T47D (cell line): ENCODE measurements at regions not wholly inside any gene's neighbourhood (a gene's known extent, or its start where the extent isn't known, plus 50 kb on each side); places are given as distances from the start of the nearest gene placed in this dataset.
"Not testable (repeated sequence)": the region's sequence is repeated elsewhere in the genome, so short reads cannot be mapped to it uniquely, and the experiment has no call there.

Source experiments
- DNase-seq, 2 experiments: peaks; one replicate each; pipeline versions ENCODE4 v3.0.0 to v3.0.0-alpha.2; 2011 to 2012; ENCODE audit warnings: low read depth in 1 of 2, low spot score in 1 of 2
- JUND ChIP-seq: IDR thresholded peaks from 2 replicates; pipeline ENCODE4 v1.6.1; 2012; ENCODE audit warnings: low read depth
- in situ Hi-C: cut with HindIII; loops from 2 replicates; pipeline ENCODE4 v1.10.0; 2016; ENCODE audit warnings: low sequenced_read_pairs, low pct_unique_long_range_greater_than_20kb

DNA sequence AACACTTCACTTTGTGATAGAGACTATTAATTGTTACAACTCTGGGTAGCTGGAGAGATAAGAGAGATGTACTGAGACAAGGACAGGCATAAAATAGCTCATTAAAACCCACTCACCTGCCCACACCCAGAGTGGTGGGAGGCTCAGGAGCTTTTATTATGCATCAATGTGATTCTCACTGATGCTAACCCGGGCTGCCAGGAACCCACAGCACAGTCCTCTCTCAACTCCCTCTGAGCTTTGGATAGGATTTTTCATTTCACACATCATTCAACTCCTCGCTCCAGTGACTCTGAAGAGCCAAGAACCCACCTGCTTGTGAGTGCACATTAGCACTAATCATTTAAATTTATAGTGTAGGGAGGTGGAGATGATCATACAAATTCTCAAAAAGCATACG is 827.9 kb downstream of the FLRT2 start:
- in situ Hi-C loops = no loop called here
- no peak for DNase-seq
- no peak for TF ChIP-seq JUND

DNA sequence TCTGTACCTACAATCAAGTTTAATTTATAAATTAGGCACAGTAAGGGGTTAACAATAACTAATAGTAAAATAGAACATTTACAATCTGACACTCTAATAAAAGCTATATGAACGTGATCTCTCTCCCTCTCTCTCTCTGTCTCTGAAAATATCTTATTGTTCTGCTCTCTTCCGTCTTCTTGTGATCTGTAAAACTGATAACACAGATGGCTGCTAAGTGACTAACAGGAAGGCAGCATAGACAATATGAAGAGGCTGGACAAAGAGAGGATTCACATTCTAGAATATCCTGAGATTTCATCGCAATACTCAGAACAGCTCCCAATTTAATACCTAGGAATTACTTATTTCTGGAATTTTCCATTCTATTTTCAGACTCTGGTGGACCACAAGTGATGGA is 827.2 kb downstream of the FLRT2 start:
- no peak for DNase-seq
- TF ChIP-seq JUND = no peak
- in situ Hi-C loops = no loop called here

DNA sequence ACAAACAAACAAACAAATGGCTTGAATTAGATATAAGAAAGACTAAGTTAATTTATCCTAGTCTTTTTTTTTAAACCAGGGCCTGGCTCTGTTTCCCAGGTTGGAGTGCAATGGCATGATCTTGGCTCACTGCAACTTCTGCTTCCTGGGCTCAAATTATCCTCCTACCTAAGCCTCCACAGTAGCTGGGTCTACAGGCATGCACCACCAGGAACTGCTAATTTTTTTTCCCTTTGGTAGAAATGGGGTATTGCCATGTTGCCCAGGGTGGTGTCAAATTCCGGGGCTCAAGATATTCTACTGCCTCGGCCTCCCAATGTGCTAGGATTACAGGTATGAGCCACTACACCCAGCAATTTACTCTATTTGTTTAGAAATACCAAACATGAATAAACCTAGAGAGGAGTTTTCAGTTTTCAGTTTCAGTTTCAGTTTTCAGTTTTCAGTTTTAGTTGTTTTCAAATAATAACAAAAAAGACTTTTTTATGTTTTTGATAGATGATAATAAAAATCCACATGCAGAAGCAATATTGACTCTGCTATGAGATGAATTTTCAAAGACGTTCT is 817.0 kb downstream of the FLRT2 start:
- no peak for DNase-seq
- in situ Hi-C loops = no loop called here
- TF ChIP-seq JUND = no peak

DNA sequence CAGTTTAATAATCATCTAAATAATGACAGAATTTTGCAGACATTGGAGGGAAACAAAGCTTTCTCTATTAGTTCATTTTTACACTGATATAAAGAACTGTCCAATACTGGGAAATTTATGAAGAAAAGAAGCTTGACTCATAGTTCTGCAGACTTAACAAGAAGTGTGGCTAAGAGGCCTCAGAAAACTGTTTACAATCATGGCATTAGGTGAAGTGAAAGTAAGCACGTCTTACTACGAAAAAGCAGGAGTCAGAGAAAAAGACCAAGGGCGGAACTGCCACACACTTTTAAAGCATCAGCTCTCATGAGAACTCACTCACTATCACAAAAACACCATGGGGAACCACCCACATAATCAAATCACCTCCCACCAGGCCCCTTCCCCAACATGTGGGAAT is 804.4 kb downstream of the FLRT2 start:
- TF ChIP-seq JUND = no peak
- in situ Hi-C loops = no loop called here
- no peak for DNase-seq

DNA sequence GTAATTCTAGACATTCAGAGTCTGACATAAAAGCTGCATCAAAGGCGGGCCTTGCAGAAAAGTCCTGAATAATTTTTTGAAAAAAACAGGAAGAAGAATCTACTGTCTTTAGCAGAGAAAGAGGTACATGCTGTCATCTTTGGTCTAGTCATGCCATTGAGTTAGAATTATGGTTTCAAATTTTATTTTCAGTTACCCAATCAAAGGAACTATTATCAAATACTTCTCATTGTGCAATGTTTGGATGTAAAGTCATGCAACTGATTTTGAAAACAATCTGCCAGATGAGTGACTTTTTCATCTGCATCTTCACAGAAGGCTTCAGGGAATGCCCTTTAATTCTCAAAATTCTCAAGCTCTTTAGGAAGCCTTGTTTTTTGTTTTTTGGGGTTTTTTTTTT is 803.5 kb downstream of the FLRT2 start:
- in situ Hi-C loops = no loop called here
- DNase-seq = no peak
- no peak for TF ChIP-seq JUND

DNA sequence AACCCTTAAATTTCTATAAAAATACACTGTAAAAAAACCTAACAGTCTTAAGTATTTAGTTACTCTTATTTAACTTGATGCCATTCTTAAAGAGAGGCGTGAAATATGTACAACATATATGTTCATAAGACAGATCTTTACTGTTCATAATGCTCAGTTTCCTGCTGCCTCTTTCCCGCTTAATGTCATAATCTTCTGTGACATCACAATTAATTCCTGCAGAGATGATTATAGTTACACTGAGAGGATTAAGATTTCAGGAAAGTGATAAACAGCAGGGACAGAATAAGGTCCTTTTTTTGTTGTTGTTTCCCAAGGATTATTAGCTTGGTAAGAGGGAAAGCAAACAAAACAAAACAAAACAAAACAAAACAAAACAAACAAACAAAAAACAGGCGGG is 801.4 kb downstream of the FLRT2 start:
- in situ Hi-C loops = no loop called here
- no peak for TF ChIP-seq JUND
- DNase-seq = no peak

DNA sequence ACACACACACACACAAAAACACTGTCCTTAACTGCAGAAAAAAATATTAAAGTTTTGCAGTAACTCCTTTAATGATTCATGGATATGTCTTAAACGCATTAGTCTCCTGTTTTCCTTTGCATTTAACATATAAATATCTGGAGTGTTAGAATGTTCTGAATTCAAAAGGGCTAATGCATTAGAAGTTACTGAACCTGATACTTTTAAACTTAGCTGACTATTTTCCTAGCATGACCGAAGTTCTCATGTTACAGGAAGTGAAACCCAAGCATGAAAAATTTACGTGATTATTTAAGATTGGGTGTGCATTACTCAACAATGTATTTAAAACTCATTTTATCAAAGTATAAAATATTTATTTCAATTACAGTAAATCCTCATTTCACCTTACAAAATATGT is 791.2 kb downstream of the FLRT2 start:
- in situ Hi-C loops = no loop called here
- no peak for TF ChIP-seq JUND
- DNase-seq = no peak

DNA sequence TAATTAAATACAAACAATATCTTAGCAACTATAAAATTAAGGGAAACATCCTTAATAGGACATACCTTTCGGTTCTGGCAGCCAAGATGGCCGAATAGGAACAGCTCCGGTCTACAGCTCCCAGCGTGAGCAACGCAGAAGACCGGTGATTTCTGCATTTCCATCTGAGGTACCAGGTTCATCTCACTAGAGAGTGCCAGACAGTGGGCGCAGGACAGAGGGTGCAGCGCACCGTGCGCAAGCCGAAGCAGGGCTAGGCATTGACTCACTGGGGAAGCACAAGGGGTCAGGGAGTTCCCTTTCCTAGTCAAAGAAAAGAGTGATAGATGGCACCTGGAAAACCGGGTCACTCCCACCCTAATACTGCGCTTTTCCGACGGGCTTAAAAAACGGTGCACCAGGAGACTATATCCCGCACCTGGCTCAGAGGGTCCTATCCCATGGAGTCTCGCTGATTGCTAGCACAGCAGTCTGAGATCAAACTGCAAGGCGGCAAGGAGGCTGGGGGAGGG is 782.3 kb downstream of the FLRT2 start:
- DNase-seq = peak in 1 of 2 experiments; percentile 9
- in situ Hi-C loops = not testable (repeated sequence)

DNA sequence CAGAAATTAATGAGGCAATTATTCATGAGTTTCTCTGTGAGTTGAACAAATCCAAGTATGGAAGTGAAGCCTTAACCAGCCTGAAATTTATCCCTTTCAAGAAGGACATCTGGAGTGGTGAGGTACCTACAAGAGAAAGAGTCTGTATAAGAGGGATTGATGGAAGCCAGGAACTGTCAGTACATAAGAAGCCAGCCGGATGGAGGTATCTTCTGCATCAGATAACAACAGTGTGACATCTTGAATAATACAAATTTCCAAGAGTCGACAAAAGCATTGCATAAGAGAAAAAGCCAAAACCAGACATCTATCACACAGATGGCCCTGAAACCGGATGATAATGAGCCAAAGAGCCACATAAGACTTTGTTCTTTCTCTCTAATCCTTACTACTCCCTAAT is 781.2 kb downstream of the FLRT2 start:
- in situ Hi-C loops = no loop called here
- DNase-seq = no peak
- no peak for TF ChIP-seq JUND

DNA sequence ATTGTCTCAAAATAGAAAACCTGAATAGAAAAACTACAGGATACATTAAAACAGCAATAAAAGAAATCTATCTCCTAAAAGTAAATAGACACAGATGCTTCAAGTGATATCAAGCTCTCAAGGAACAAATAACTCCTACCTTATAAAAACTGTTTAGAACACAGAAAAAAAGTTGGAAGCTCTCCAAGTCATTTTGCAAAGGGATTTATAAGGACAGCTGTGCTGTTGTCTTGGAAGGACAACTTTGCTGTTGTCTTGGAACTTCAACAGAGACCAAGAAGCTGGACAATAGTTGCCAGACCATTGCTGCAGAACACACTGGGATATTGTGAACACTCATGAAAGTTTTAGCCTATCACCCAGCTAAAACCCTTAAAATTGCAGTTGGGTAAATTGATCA is 780.7 kb downstream of the FLRT2 start:
- DNase-seq = no peak
- in situ Hi-C loops = no loop called here
- no peak for TF ChIP-seq JUND

DNA sequence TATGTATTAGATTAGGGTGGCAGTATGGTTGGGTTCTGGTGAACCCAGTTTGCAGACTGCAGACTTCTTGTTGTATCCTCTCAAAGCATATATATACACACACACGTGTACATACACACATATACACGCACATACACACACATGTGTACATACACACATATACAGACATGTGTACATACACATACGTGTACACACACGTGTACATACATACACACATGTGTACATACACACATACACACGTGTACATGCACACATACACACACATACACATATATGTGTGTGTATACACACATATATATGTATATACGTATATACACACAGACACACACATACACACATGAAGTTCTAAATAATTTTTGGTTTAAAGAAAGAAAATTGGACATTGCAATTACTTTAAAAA is 780.2 kb downstream of the FLRT2 start:
- no peak for TF ChIP-seq JUND
- in situ Hi-C loops = no loop called here
- no peak for DNase-seq

DNA sequence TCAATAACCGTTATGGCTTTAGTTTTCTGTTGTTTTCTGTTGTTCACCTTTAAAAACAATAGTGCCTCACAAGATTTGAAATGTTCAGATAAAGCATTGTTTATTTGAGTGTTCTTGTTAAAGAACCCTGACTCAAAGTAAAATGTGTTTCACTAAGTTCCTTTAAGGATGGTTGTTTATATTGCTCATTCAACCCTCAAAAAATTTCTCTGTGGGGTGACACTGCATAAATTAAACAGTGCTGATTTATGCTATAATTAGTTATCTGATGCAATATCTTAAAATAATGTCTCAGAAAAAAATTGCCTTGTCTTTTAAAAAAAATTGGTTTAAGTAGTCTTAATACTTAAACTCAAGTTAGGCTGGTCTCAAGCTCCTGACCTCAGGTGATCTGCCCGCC is 775.1 kb downstream of the FLRT2 start:
- no peak for TF ChIP-seq JUND
- no peak for DNase-seq
- in situ Hi-C loops = no loop called here

DNA sequence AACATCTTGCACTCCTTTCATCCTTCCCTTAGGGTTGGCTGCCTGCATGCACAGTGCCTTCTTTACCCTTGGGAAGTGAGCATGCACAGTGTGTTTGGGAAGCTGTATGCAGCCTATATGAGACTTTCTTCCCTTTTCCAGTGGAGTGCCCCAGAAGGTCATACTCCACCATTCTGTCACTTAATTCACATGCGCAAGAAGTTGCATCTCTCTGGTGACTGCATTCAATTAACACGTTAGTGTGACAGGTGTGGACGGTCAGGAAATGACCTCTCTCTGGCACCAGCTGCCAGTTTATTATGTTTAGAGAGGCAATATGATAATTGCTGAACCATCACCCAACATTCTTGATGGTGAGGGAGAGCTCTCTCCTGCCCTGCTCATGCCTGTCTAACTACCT is 770.0 kb downstream of the FLRT2 start:
- in situ Hi-C loops = no loop called here
- no peak for TF ChIP-seq JUND
- DNase-seq = no peak

DNA sequence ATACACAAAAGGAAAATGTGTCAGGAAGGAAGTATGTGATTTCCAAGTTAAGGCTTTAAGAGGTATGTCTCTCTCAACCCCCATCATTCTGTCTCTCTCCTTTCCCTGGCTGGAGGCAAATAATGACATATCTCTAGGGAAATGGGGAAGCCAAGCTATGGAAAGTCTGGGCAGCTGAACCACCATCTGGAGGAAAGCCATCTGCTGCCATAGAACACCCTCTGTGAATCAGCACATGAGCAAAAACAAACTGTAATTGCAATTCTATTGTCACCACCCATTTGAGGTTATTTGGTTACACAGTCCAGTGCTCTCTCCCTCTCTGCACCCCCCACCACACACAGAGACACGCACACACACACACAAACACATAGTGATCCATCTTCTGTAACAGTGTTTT is 766.2 kb downstream of the FLRT2 start:
- no peak for TF ChIP-seq JUND
- in situ Hi-C loops = no loop called here
- DNase-seq = no peak

DNA sequence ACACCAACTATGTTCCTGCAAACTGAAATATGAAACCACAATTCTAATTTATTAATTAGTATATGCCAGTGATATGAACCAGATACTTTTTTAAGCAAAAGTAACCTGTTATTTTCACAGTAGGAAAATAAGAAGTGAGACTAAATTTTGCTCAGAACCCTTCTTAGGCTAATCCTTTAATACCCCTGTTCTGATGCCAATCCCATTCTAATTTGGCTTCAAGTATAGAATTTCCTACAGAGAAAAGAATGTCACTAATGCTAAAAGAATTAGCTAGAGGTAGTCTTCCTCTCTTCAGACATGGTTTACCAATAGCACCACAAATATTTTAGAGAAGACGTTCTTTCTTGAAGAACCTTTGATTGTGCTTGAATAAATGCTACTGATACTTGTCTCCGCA is 758.4 kb downstream of the FLRT2 start:
- TF ChIP-seq JUND = no peak
- in situ Hi-C loops = no loop called here
- DNase-seq = no peak
